Stimulated activated CD4-positive, alpha-beta T cell treated with anti-CD3 and anti-CD28 coated beads, Interleukin-4, amount 100 ng/mL, for 4 hours (primary cell): ENCODE measurements at regions not wholly inside any gene's neighbourhood (a gene's known extent, or its start where the extent isn't known, plus 50 kb on each side); places are given as distances from the start of the nearest gene placed in this dataset.

ENCODE experiments used
- DNase-seq, 2 experiments: peaks; one replicate each; pipeline ENCODE4 v3.0.0-alpha.2; 2020

- no peak for DNase-seq
Measured at GRCh38 chr2:71832388-71832787, 315.3 kb downstream of the CYP26B1 start.

GRCh38 chr2:71831193-71831577, 316.5 kb downstream of the CYP26B1 start:
- DNase-seq, result no peak

- DNase-seq, result no peak
Measured at GRCh38 chr2:71830497-71831192, 317.0 kb downstream of the CYP26B1 start.

- DNase-seq, result no peak
Measured at GRCh38 chr2:71829008-71829407, 318.7 kb downstream of the CYP26B1 start.

- DNase-seq, result no peak
Measured at GRCh38 chr2:71827973-71828372, 319.7 kb downstream of the CYP26B1 start.

GRCh38 chr2:71827524-71827901, 320.1 kb downstream of the CYP26B1 start:
- no peak for DNase-seq

- DNase-seq, result no peak
Measured at GRCh38 chr2:71826826-71827523, 320.7 kb downstream of the CYP26B1 start.

- DNase-seq, result no peak
Measured at GRCh38 chr2:71826299-71826698, 321.4 kb downstream of the CYP26B1 start.

GRCh38 chr2:71824436-71824835, 323.2 kb downstream of the CYP26B1 start:
- no peak for DNase-seq

GRCh38 chr2:71823526-71823925, 324.1 kb downstream of the CYP26B1 start:
- DNase-seq, result no peak

- no peak for DNase-seq
Measured at GRCh38 chr2:71822463-71822862, 325.2 kb downstream of the CYP26B1 start.

- DNase-seq, result no peak
Measured at GRCh38 chr2:71821856-71822255, 325.8 kb downstream of the CYP26B1 start.

GRCh38 chr2:71816815-71817214, 330.8 kb downstream of the CYP26B1 start:
- DNase-seq, result no peak

- DNase-seq, result no peak
Measured at GRCh38 chr2:71815701-71816474, 331.8 kb downstream of the CYP26B1 start.

GRCh38 chr2:71814885-71815284, 332.8 kb downstream of the CYP26B1 start:
- no peak for DNase-seq

- DNase-seq, result no peak
Measured at GRCh38 chr2:71813807-71814470, 333.7 kb downstream of the CYP26B1 start.

- no peak for DNase-seq
Measured at GRCh38 chr2:71813315-71813714, 334.3 kb downstream of the CYP26B1 start.

GRCh38 chr2:71812736-71813135, 334.9 kb downstream of the CYP26B1 start:
- DNase-seq, result no peak

GRCh38 chr2:71811726-71812125, 335.9 kb downstream of the CYP26B1 start:
- DNase-seq, result no peak

- no peak for DNase-seq
Measured at GRCh38 chr2:71811157-71811556, 336.5 kb downstream of the CYP26B1 start.

- no peak for DNase-seq
Measured at GRCh38 chr2:71807581-71808451, 339.8 kb downstream of the CYP26B1 start.

GRCh38 chr2:71806432-71806831, 341.2 kb downstream of the CYP26B1 start:
- no peak for DNase-seq
